ENCODE measurements at regions not wholly inside any gene's neighbourhood (a gene's known extent, or its start where the extent isn't known, plus 50 kb on each side); places are given as distances from the start of the nearest gene placed in this dataset.

DNA sequence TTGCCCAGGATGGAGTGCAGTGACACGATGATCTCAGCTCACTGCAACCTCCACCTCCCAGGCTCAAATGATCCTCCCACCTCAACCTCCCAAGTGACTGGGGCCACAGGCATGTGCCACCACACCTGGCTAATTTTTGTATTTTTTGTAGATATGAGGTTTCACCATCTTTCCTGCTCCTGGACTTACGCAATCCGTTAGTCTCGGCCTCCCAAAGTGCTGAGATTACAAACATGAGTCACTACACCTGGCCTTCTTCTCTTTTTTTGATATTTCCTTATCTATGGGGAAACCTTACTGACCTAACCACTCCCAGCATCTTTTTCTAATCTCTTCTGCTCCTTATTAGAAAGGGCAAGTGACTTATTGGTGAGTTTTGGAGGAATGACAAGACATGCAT is 121.7 kb upstream of the CHORDC1 start:
- TF ChIP-seq, protein P1, sequence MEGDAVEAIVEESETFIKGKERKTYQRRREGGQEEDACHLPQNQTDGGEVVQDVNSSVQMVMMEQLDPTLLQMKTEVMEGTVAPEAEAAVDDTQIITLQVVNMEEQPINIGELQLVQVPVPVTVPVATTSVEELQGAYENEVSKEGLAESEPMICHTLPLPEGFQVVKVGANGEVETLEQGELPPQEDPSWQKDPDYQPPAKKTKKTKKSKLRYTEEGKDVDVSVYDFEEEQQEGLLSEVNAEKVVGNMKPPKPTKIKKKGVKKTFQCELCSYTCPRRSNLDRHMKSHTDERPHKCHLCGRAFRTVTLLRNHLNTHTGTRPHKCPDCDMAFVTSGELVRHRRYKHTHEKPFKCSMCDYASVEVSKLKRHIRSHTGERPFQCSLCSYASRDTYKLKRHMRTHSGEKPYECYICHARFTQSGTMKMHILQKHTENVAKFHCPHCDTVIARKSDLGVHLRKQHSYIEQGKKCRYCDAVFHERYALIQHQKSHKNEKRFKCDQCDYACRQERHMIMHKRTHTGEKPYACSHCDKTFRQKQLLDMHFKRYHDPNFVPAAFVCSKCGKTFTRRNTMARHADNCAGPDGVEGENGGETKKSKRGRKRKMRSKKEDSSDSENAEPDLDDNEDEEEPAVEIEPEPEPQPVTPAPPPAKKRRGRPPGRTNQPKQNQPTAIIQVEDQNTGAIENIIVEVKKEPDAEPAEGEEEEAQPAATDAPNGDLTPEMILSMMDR (IDR thresholded peaks at IDR 0.05; ENCODE audit: control extremely low read depth, extremely low read depth, low read depth, missing control alignments), result no peak
- ChIA-PET CTCF (interaction anchor here (0.7 to 0.9 kb wide), 2 partner anchors 9 to 49 kb away, joined by 3 read pairs; no protein-coding TSS in a partner anchor), POLR2A (no interaction called here)
- no peak for DNase-seq (ENCODE audit: extremely low spot score)

- TF ChIP-seq, protein P1 (IDR thresholded peaks at IDR 0.05; ENCODE audit: control extremely low read depth, extremely low read depth, low read depth, missing control alignments), result no peak
- ChIA-PET POLR2A (no interaction called here), CTCF (interaction anchor here (0.8 kb wide), 1 partner anchor 8 kb away, joined by 3 read pairs; no protein-coding TSS in a partner anchor)
- no peak for DNase-seq (ENCODE audit: extremely low spot score)
Observed at GRCh38 chr11:90343673-90344072, 120.8 kb upstream of the CHORDC1 start.

GRCh38 chr11:90341986-90342385 is 119.1 kb upstream of the CHORDC1 start:
- TF ChIP-seq, protein P1 (IDR thresholded peaks at IDR 0.05; ENCODE audit: control extremely low read depth, extremely low read depth, low read depth, missing control alignments), result no peak
- POLR2A ChIA-PET, result no interaction called here
- CTCF ChIA-PET, result no interaction called here
- no peak for DNase-seq (ENCODE audit: extremely low spot score)

- CTCF ChIA-PET, result interaction anchor here (1.1 kb wide), 1 partner anchor 15 kb away, joined by 3 read pairs; no protein-coding TSS in a partner anchor
- POLR2A ChIA-PET, result no interaction called here
- DNase-seq (ENCODE audit: extremely low spot score), result no peak
- TF ChIP-seq, protein P1 (IDR thresholded peaks at IDR 0.05; ENCODE audit: control extremely low read depth, extremely low read depth, low read depth, missing control alignments), result no peak
Observed at GRCh38 chr11:90332415-90332814, 109.6 kb upstream of the CHORDC1 start.

- no peak for DNase-seq (ENCODE audit: extremely low spot score)
- ChIA-PET POLR2A (no interaction called here), CTCF (no interaction called here)
- TF ChIP-seq, protein P1 (IDR thresholded peaks at IDR 0.05; ENCODE audit: control extremely low read depth, extremely low read depth, low read depth, missing control alignments), result no peak
Observed at GRCh38 chr11:90330632-90331031, 107.8 kb upstream of the CHORDC1 start.

DNA sequence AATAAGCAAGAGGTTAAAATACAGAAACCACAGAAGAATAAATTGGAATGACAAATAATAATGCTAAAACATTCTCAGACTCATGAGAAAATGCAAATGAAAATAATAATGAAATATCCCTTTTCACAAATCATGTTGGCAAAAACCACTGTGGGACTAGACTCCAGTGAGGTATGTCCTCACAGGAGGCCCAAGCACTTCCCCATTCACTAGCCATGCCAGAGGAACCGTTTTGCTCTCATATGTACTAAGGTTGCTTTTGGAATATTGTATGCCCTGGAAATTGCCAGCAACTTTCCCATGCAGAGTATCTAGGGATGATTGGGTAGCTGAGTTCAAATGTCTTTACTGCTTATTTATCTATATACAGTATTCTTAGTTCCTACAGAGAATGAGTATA is 106.2 kb upstream of the CHORDC1 start:
- CTCF ChIA-PET, result no interaction called here
- TF ChIP-seq, protein P1 (IDR thresholded peaks at IDR 0.05; ENCODE audit: control extremely low read depth, extremely low read depth, low read depth, missing control alignments), result no peak
- no peak for DNase-seq (ENCODE audit: extremely low spot score)

DNA sequence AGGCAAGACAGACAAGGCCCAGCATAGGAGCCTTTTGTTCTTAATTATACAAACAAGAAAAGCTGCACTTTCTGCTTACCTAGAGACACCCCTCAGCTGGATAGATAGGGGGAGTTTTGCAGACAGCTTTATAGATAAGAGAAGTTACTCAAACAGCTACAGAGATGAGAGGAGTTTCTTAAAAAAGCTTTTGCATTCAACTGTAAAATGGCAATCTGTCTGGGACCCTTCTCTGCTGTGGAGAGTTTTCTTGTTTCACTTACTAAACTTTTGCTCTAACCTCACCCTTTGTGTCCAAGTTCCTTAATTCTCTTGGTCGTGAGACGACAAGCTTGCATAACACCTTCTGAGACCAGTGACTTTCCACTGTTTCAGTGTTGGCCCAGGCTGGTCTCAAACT is 103.8 kb upstream of the CHORDC1 start:
- DNase-seq (ENCODE audit: extremely low spot score), result no peak
- TF ChIP-seq, protein P1 (IDR thresholded peaks at IDR 0.05; ENCODE audit: control extremely low read depth, extremely low read depth, low read depth, missing control alignments), result no peak
- ChIA-PET CTCF (interaction anchor here (1.2 to 1.8 kb wide), 3 partner anchors 9 to 38 kb away, joined by 3 to 4 read pairs (median 4); no protein-coding TSS in a partner anchor), POLR2A (no interaction called here)

More for the DNA sequence above, 106.2 kb upstream of the CHORDC1 start:
- POLR2A ChIA-PET, result no interaction called here

Data from GM10248 (cell line).